Suprapubic skin (tissue), 4 donors: ENCODE measurements at regions not wholly inside any gene's neighbourhood (a gene's known extent, or its start where the extent isn't known, plus 50 kb on each side); places are given as distances from the start of the nearest gene placed in this dataset.

Source experiments
- DNase-seq, 2 donors: peaks; one replicate each; pipeline ENCODE4 v3.0.0-alpha.2; 2019; ENCODE audit warnings: low spot score in 2 of 2
- H3K27ac ChIP-seq: fragments of 200-600 bp; sonication (generic); one replicate; pipeline ENCODE4 v1.5.1; 2019
- H3K27me3 ChIP-seq: fragments of 200-600 bp; sonication (generic); one replicate; pipeline ENCODE4 v1.5.1; 2019
- H3K36me3 ChIP-seq: fragments of 200-600 bp; sonication (generic); one replicate; pipeline ENCODE4 v1.5.1; 2019
- H3K4me1 ChIP-seq: fragments of 200-600 bp; sonication (generic); one replicate; pipeline ENCODE4 v1.5.1; 2019
- H3K4me3 ChIP-seq: fragments of 200-600 bp; sonication (generic); one replicate; pipeline ENCODE4 v1.5.1; 2019; ENCODE audit warnings: mild to moderate bottlenecking
- H3K9me3 ChIP-seq: fragments of 200-600 bp; sonication (generic); one replicate; pipeline ENCODE4 v1.5.1; 2019
- CTCF ChIP-seq, 2 donors: fragments of 200-600 bp in 1 of 2; fragments of 450-650 bp in 1 of 2; sonication (generic) in 1 of 2; IDR thresholded peaks; one replicate each; pipeline ENCODE4 v1.5.1; 2016 to 2019; ENCODE audit warnings: antibody characterized with exemption in 2 of 2, mild to moderate bottlenecking in 1 of 2, moderate library complexity in 1 of 2
- EP300 ChIP-seq: sonication (generic); formaldehyde crosslinking; IDR thresholded peaks from one replicate; pipeline ENCODE4 v1.6.1; 2017; ENCODE audit warnings: antibody characterized with exemption
- POLR2A ChIP-seq, 2 donors: fragments of 450-650 bp; IDR thresholded peaks; one replicate each; pipeline ENCODE4 v1.6.1; 2017; ENCODE audit warnings: antibody characterized with exemption in 2 of 2, mild to moderate bottlenecking in 2 of 2, moderate library complexity in 2 of 2
- POLR2AphosphoS5 ChIP-seq, 3 donors: sonication (generic); formaldehyde crosslinking; IDR thresholded peaks; one replicate each; pipeline ENCODE4 v1.6.1; 2017; ENCODE audit warnings: antibody characterized with exemption in 3 of 3
- WGBS: methylation state at CpG from one replicate; pipeline ENCODE4 v1.1.5; 2018; 5-methylcytosine and 5-hydroxymethylcytosine counted together

- H3K4me1 ChIP-seq: no peaks in the 10 kb centered on the region
- no peaks in the 10 kb centered on the region for H3K27me3 ChIP-seq
- no peaks in the 10 kb centered on the region for H3K36me3 ChIP-seq
- no peak overlapping the region for H3K4me3 ChIP-seq
- TF ChIP-seq CTCF (IDR thresholded peaks at IDR 0.05): no peak
- TF ChIP-seq POLR2A (IDR thresholded peaks at IDR 0.05): no peak
- TF ChIP-seq EP300: no peak
- WGBS: 78% methylated on average over 6 of the region's 6 CpGs
- DNase-seq: no peak
- no peaks in the 10 kb centered on the region for H3K9me3 ChIP-seq
- H3K27ac ChIP-seq: no peak overlapping the region
Measured at GRCh38 chr6:19337101-19337500, 500.1 kb upstream of the ID4 start.

DNA sequence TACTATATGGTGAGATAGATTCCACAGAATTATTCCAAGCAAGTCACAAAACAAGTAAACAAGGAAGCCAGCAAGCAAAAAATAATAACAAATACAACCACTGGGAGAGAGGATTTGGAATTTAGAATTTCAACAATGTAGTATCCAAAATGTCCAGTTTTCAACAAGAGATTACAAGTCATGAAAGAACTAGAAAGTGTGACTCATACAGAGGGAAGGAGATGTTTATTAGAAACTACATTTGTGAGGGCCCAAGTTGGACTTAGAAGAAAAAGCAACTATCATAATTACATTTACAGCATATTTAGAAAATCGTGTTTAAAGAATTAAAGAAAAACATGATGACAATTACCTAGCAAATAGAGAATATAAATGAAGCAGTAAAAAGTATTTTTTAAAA, 494.6 kb upstream of the ID4 start:
- Histone ChIP-seq H3K36me3 (no peaks in the 10 kb centered on the region), H3K4me3 (no peak overlapping the region), H3K9me3 (no peaks in the 10 kb centered on the region), H3K4me1 (no peaks in the 10 kb centered on the region), H3K27ac (no peak overlapping the region), H3K27me3 (no peaks in the 10 kb centered on the region)
- 82% methylated on average over 1 of the region's 1 CpG for WGBS
- no peak for DNase-seq
- TF ChIP-seq CTCF (IDR thresholded peaks at IDR 0.05) (no peak), POLR2AphosphoS5 (IDR thresholded peaks at IDR 0.05) (no peak), EP300 (no peak), POLR2A (IDR thresholded peaks at IDR 0.05) (no peak)

DNA sequence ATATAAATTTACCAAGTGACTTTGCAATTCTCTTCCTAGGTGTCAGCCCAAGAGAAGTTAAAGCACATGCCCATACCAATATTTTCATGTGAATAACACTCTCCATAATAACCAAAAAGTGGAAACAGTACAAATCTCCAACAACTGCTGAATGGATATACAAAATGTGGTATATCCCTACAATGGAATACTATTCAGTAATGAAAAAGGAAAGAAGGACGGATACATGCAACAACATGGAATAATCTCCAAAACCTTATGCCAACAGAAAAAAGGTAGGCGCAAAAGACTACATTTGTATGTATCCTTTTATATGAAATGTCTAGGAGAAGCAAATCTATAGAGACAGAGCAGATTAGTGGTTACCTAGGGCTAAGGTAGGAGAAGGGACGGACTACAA, 487.7 kb upstream of the ID4 start:
- H3K36me3 ChIP-seq: no peaks in the 10 kb centered on the region
- H3K9me3 ChIP-seq: peaks cover 8% of the 10 kb centered on the region
- WGBS: 93% methylated on average over 3 of the region's 3 CpGs
- DNase-seq: no peak
- no peaks in the 10 kb centered on the region for H3K4me1 ChIP-seq
- no peak overlapping the region for H3K4me3 ChIP-seq
- no peaks in the 10 kb centered on the region for H3K27me3 ChIP-seq
- no peak overlapping the region for H3K27ac ChIP-seq
- no peak for TF ChIP-seq CTCF (IDR thresholded peaks at IDR 0.05)
- TF ChIP-seq EP300: no peak
- no peak for TF ChIP-seq POLR2AphosphoS5 (IDR thresholded peaks at IDR 0.05)
- TF ChIP-seq POLR2A (IDR thresholded peaks at IDR 0.05): no peak

GRCh38 chr6:19354181-19354580, 483.0 kb upstream of the ID4 start:
- DNase-seq: no peak
- TF ChIP-seq CTCF (IDR thresholded peaks at IDR 0.05): no peak
- no peak for TF ChIP-seq POLR2AphosphoS5 (IDR thresholded peaks at IDR 0.05)
- no peak for TF ChIP-seq POLR2A (IDR thresholded peaks at IDR 0.05)
- no peak for TF ChIP-seq EP300
- peaks cover 5% of the 10 kb centered on the region for H3K9me3 ChIP-seq
- no peaks in the 10 kb centered on the region for H3K4me1 ChIP-seq
- no peak overlapping the region for H3K27ac ChIP-seq
- WGBS: 59% methylated on average over 1 of the region's 1 CpG
- no peaks in the 10 kb centered on the region for H3K36me3 ChIP-seq
- H3K27me3 ChIP-seq: no peaks in the 10 kb centered on the region
- no peak overlapping the region for H3K4me3 ChIP-seq

- Histone ChIP-seq H3K9me3 (no peaks in the 10 kb centered on the region), H3K27ac (no peak overlapping the region), H3K36me3 (no peaks in the 10 kb centered on the region), H3K4me1 (no peaks in the 10 kb centered on the region), H3K27me3 (no peaks in the 10 kb centered on the region), H3K4me3 (no peak overlapping the region)
- WGBS: 90% methylated on average over 2 of the region's 2 CpGs
- TF ChIP-seq CTCF (IDR thresholded peaks at IDR 0.05): no peak
- TF ChIP-seq POLR2AphosphoS5 (IDR thresholded peaks at IDR 0.05): no peak
- DNase-seq: no peak
Measured at GRCh38 chr6:19356692-19357091, 480.5 kb upstream of the ID4 start.
